H7 (cell line): ENCODE measurements at regions not wholly inside any gene's neighbourhood (a gene's known extent, or its start where the extent isn't known, plus 50 kb on each side); places are given as distances from the start of the nearest gene placed in this dataset.

Source experiments
- DNase-seq: peaks from one replicate; pipeline ENCODE4 v3.0.0; 2012
- H3K27me3 ChIP-seq: 2 replicates; pipeline ENCODE4 v1.6.0; 2011; ENCODE audit warnings: mild to moderate bottlenecking, low read length; ENCODE audit not compliant: control insufficient read depth, insufficient read depth
- H3K36me3 ChIP-seq: replicated peaks from 2 replicates; pipeline ENCODE4 v1.5.1; 2011; ENCODE audit warnings: low read length; ENCODE audit not compliant: control insufficient read depth, insufficient read depth
- H3K4me3 ChIP-seq: 2 replicates; pipeline ENCODE4 v1.5.1; 2011; ENCODE audit warnings: low read depth, mild to moderate bottlenecking, control low read depth, low read length, moderate library complexity; ENCODE audit not compliant: insufficient read depth

- DNase-seq = no peak
- Histone ChIP-seq H3K36me3 (no peaks in the 10 kb centered on the region), H3K4me3 (no peak overlapping the region), H3K27me3 (0 out of 2 replicates have a peak, but pooled peaks cover 1% of the 10 kb centered on the region)
Measured at GRCh38 chr16:50994995-50995394, 156.1 kb downstream of the SALL1 start.

GRCh38 chr16:50992350-50993032 is 158.6 kb downstream of the SALL1 start:
- DNase-seq = no peak
- 0 out of 2 replicates have a peak, but pooled peaks cover 1% of the 10 kb centered on the region for H3K27me3 ChIP-seq
- H3K4me3 ChIP-seq = no peak overlapping the region
- H3K36me3 ChIP-seq = no peaks in the 10 kb centered on the region

- 0 out of 2 replicates have a peak, but pooled peaks cover 1% of the 10 kb centered on the region for H3K27me3 ChIP-seq
- H3K4me3 ChIP-seq = no peak overlapping the region
- DNase-seq = no peak
- no peaks in the 10 kb centered on the region for H3K36me3 ChIP-seq
Measured at GRCh38 chr16:50991436-50991835, 159.6 kb downstream of the SALL1 start.

GRCh38 chr16:50991006-50991405 is 160.1 kb downstream of the SALL1 start:
- DNase-seq = no peak
- H3K27me3 ChIP-seq = 0 out of 2 replicates have a peak, but pooled peaks cover 1% of the 10 kb centered on the region
- H3K4me3 ChIP-seq = no peak overlapping the region
- H3K36me3 ChIP-seq = no peaks in the 10 kb centered on the region

GRCh38 chr16:50989047-50989446 is 162.0 kb downstream of the SALL1 start:
- H3K27me3 ChIP-seq = 0 out of 2 replicates have a peak, but pooled peaks cover 1% of the 10 kb centered on the region
- H3K36me3 ChIP-seq = no peaks in the 10 kb centered on the region
- no peak for DNase-seq
- no peak overlapping the region for H3K4me3 ChIP-seq

DNA sequence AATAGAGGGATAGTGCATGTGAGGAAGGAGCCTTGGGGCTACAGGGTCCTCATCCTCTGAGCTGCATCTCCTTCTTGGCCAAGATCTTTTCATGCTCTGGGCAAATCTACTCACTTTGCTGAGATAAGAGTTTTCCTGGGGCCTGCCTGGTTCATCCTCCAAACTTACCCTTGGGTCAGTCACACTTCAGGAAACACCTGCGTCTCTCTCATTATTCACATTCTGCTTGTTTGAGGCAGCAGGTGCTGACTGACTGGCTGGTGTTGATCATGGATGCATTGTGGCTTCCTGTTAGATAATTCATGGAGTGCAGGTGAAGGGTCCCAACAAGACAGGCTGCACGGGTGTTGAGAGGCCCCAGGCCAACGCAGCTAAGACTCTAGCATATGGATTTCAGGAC is 162.6 kb downstream of the SALL1 start:
- Histone ChIP-seq H3K36me3 (no peaks in the 10 kb centered on the region), H3K27me3 (no peaks in the 10 kb centered on the region), H3K4me3 (no peak overlapping the region)
- no peak for DNase-seq

DNA sequence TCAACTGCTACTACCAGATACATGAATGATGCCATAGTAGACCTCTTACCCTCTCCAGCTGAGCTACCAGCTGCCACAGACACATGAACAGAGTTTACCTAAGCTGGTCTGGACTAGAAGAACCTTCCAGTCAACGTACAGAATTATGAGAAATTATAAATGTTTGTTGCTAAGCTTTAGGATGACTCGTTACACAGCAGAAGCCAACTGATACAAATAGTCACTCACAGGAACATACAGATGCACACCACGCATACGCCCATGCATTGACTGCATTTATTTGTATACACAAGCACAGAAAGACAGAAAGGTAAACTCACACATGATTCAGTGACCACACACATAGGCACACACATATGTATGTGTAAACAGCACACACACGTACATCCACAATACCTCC is 164.6 kb downstream of the SALL1 start:
- Histone ChIP-seq H3K4me3 (no peak overlapping the region), H3K27me3 (no peaks in the 10 kb centered on the region), H3K36me3 (no peaks in the 10 kb centered on the region)
- DNase-seq = no peak

GRCh38 chr16:50985733-50986132 is 165.3 kb downstream of the SALL1 start:
- Histone ChIP-seq H3K36me3 (no peaks in the 10 kb centered on the region), H3K4me3 (no peak overlapping the region), H3K27me3 (no peaks in the 10 kb centered on the region)
- DNase-seq = no peak

GRCh38 chr16:50984688-50985087 is 166.4 kb downstream of the SALL1 start:
- Histone ChIP-seq H3K27me3 (no peaks in the 10 kb centered on the region), H3K36me3 (no peaks in the 10 kb centered on the region), H3K4me3 (no peak overlapping the region)
- DNase-seq = no peak

GRCh38 chr16:50982808-50983207 is 168.3 kb downstream of the SALL1 start:
- DNase-seq = no peak
- no peaks in the 10 kb centered on the region for H3K36me3 ChIP-seq
- no peaks in the 10 kb centered on the region for H3K27me3 ChIP-seq
- H3K4me3 ChIP-seq = no peak overlapping the region

- Histone ChIP-seq H3K27me3 (no peaks in the 10 kb centered on the region), H3K4me3 (no peak overlapping the region), H3K36me3 (no peaks in the 10 kb centered on the region)
- no peak for DNase-seq
Measured at GRCh38 chr16:50981951-50982350, 169.1 kb downstream of the SALL1 start.

- H3K4me3 ChIP-seq = no peak overlapping the region
- no peaks in the 10 kb centered on the region for H3K27me3 ChIP-seq
- no peak for DNase-seq
- H3K36me3 ChIP-seq = no peaks in the 10 kb centered on the region
Measured at GRCh38 chr16:50980666-50981065, 170.4 kb downstream of the SALL1 start.

DNA sequence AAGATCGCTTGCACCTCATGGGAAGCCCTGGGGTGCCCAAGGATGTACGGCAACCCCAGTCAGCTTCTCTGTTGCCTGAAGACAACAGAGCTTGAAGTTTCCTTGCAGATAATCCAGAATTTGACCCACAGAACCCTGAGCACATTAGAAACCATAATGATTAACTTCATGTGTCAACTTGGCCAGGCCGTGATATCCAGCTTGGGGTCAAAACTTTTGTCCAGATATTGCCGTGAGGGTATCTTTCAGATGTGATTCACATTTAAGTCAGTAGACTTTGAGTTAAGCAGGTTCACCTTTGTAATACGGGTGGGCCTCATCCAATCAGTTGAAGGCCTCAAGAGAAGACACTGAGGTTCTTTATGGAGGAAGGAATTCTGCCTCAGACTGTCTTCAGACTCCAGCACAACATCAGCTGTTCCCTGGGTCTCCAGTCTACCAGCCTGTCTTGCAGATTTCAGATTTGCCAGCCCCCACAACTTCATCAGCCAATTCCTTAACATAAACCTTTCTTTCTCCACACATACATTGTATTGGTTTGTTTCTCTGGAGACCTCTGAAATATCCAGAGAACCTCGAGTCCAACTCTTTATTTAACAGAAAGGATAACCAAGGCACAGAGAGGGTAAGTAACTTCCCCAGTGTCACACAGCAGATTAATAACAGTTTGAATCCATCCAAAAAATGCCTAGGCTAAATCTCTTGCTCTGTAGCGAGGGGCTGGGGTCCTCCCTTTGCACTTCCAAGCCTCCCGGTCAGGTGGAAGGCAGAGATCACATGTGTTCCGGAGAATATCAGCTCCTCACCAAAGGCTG is 171.1 kb downstream of the SALL1 start:
- H3K27me3 ChIP-seq = no peaks in the 10 kb centered on the region
- DNase-seq = no peak
- no peak overlapping the region for H3K4me3 ChIP-seq
- no peaks in the 10 kb centered on the region for H3K36me3 ChIP-seq

GRCh38 chr16:50977138-50977537 is 173.9 kb downstream of the SALL1 start:
- Histone ChIP-seq H3K36me3 (no peaks in the 10 kb centered on the region), H3K4me3 (no peak overlapping the region), H3K27me3 (no peaks in the 10 kb centered on the region)
- DNase-seq = no peak

DNA sequence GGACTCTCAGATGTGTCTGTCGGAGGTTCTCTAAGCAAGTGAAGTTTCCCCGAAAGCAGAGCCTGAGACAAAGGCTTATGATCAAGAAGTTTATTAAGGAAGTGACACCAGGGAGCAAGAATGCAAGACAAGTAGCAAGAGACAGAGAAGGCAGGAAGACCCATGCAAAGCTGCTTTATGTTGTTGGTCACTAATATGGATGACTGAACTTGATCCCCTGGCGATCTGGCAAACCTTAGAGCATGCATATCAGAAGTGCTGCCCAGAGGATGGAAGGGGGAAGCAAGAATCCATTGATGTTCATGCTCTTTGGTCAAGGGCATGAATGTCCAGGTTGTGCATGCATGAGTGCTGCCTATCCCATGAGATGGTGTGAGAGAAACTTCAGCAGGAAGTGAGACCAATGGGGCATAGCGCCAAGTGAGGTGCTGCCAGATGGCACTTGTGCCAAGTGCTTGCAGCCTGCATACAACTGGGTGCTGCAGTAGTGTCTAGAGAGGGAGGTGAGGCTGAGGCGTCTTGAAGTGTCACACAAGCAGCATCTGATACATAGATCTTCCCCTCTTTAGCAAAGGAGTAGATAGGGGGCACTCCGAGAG is 176.5 kb downstream of the SALL1 start:
- no peak for DNase-seq
- no peak overlapping the region for H3K4me3 ChIP-seq
- H3K36me3 ChIP-seq = no peaks in the 10 kb centered on the region
- no peaks in the 10 kb centered on the region for H3K27me3 ChIP-seq
